ENCODE measurements at regions not wholly inside any gene's neighbourhood (a gene's known extent, or its start where the extent isn't known, plus 50 kb on each side); places are given as distances from the start of the nearest gene placed in this dataset.
A peak's percentile ranks its signal among the peaks of the same experiment; 100 is the strongest.

- H3K27me3 ChIP-seq (ENCODE audit: insufficient read depth) = no peaks in the 10 kb centered on the region
- H3K79me2 ChIP-seq (replicated peaks; ENCODE audit: insufficient read depth) = no peaks in the 10 kb centered on the region
- no peak overlapping the region for H3K4me2 ChIP-seq
- H3F3A ChIP-seq (replicated peaks; ENCODE audit: low read depth) = no peaks in the 10 kb centered on the region
- no peaks in the 10 kb centered on the region for H4K20me1 ChIP-seq (replicated peaks; ENCODE audit: insufficient read depth)
- no peaks in the 10 kb centered on the region; the same call in 1 of the 2 replicates for H3K9me2 ChIP-seq (ENCODE audit: insufficient read depth)
- no peak overlapping the region for H3K27ac ChIP-seq (ENCODE audit: low read depth)
- Mint-ChIP-seq H3K9me3 (peaks cover 48% of the 10 kb centered on the region), H3K4me3 (no peak overlapping the region), H3K27ac (no peak overlapping the region), H3K36me3 (ENCODE audit: low read depth) (peaks cover 16% of the 10 kb centered on the region; the same call in 2 of the 3 replicates), H3K27me3 (ENCODE audit: insufficient read depth, low read depth, poor library complexity) (no peaks in the 10 kb centered on the region), H3K4me1 (no peaks in the 10 kb centered on the region)
- H3K4me1 ChIP-seq (ENCODE audit: insufficient read depth) = no peaks in the 10 kb centered on the region
- no peak for ATAC-seq
- TF ChIP-seq CTCF (conservative IDR thresholded peaks at IDR 0.05; ENCODE audit: low read depth in 2 of 2) (peak; percentile 50 to 60), EZH2 (IDR thresholded peaks at IDR 0.05; ENCODE audit: low read depth, unreplicated experiment) (no peak)
- H3K36me3 ChIP-seq (ENCODE audit: insufficient read depth) = no peaks in the 10 kb centered on the region
- peak; percentile 50 for DNase-seq (ENCODE audit: low spot score)
- no peak overlapping the region for H2AFZ ChIP-seq
- no peak overlapping the region for H3K4me3 ChIP-seq
Observed at GRCh38 chr6:74899416-74899815, 306.4 kb downstream of the COL12A1 start.

- H4K20me1 ChIP-seq (replicated peaks; ENCODE audit: insufficient read depth) = no peaks in the 10 kb centered on the region
- Mint-ChIP-seq H3K27me3 (ENCODE audit: insufficient read depth, low read depth, poor library complexity) (no peaks in the 10 kb centered on the region), H3K36me3 (ENCODE audit: low read depth) (no peaks in the 10 kb centered on the region), H3K9me3 (no peaks in the 10 kb centered on the region; the same call in 1 of the 3 replicates), H3K4me3 (no peak overlapping the region), H3K27ac (no peak overlapping the region), H3K4me1 (no peaks in the 10 kb centered on the region)
- H3F3A ChIP-seq (replicated peaks; ENCODE audit: low read depth) = no peaks in the 10 kb centered on the region
- H3K79me2 ChIP-seq (replicated peaks; ENCODE audit: insufficient read depth) = no peaks in the 10 kb centered on the region
- no peaks in the 10 kb centered on the region for H3K4me1 ChIP-seq (ENCODE audit: insufficient read depth)
- no peak for ATAC-seq
- no peak overlapping the region for H3K4me3 ChIP-seq
- H3K4me2 ChIP-seq = no peak overlapping the region
- no peak for DNase-seq (ENCODE audit: low spot score)
- H3K36me3 ChIP-seq (ENCODE audit: insufficient read depth) = no peaks in the 10 kb centered on the region
- no peaks in the 10 kb centered on the region for H3K27me3 ChIP-seq (ENCODE audit: insufficient read depth)
- H3K9me2 ChIP-seq (ENCODE audit: insufficient read depth) = 0 out of 2 replicates have a peak, but pooled peaks cover under 1% of the 10 kb centered on the region
- no peak overlapping the region for H3K27ac ChIP-seq (ENCODE audit: low read depth)
- no peak overlapping the region for H2AFZ ChIP-seq
- no peak for TF ChIP-seq NANOG (IDR thresholded peaks at IDR 0.05; ENCODE audit: borderline replicate concordance)
- no peak for TF ChIP-seq JUNB (IDR thresholded peaks at IDR 0.05; ENCODE audit: unreplicated experiment)
- TF ChIP-seq REST (IDR thresholded peaks at IDR 0.05; ENCODE audit: unreplicated experiment) = no peak
- no peak for TF ChIP-seq CTCF (conservative IDR thresholded peaks at IDR 0.05; ENCODE audit: low read depth in 2 of 2)
- no peak for TF ChIP-seq ZNF114 (CRISPR knock-in tag; IDR thresholded peaks at IDR 0.05)
- TF ChIP-seq ZNF331 (CRISPR knock-in tag; IDR thresholded peaks at IDR 0.05; ENCODE audit: low read depth) = no peak
- TF ChIP-seq EZH2 (IDR thresholded peaks at IDR 0.05; ENCODE audit: low read depth, unreplicated experiment) = no peak
- TF ChIP-seq ETS1 (IDR thresholded peaks at IDR 0.05) = no peak
- no peak for TF ChIP-seq EZH2phosphoT487 (IDR thresholded peaks at IDR 0.05; ENCODE audit: unreplicated experiment)
- TF ChIP-seq STAT1 (IDR thresholded peaks at IDR 0.05; ENCODE audit: unreplicated experiment) = no peak
Observed at GRCh38 chr6:74892091-74892490, 313.8 kb downstream of the COL12A1 start.

All from GM23338 (cell line).